ENCODE measurements at regions not wholly inside any gene's neighbourhood (a gene's known extent, or its start where the extent isn't known, plus 50 kb on each side); places are given as distances from the start of the nearest gene placed in this dataset.

DNA sequence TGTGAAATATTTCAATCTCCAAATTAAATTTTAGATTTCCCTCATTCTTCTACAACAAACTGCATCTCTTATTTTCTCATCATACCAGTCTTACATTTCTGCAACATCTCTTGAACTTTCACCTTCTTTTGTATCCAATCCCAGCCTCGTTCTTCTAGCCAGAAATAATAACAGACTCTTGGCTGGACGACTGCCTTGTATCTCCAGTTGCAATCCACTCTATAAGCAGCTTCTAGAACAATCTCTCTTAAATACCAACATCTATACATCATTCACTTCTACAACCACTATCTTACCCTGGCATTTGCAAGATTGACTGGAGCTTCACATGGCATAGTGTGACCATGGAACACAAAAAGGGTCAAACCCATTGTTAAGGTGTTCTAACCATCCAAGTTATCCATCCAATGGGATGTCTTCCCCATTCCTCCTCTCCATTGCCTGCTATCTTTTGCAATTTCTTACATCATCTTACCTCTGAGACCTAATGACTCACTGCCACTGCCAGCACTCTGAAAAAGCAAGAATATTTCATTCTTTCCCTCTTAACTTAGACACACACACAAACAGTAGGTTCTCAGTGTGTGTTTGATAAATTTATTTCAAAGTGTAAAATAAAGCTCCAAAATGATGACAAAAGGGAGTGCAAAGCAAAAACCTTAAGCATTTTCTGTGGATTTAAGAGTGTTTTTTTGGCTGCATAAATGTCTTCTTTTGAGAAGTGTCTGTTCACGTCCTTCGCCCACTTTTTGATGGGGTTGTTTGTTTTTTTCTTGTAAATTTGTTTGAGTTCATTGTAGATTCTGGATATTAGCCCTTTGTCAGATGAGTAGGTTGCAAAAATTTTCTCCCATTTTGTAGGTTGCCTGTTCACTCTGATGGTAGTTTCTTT, 145.6 kb downstream of the METTL4 start:
- TF ChIP-seq, protein P1, sequence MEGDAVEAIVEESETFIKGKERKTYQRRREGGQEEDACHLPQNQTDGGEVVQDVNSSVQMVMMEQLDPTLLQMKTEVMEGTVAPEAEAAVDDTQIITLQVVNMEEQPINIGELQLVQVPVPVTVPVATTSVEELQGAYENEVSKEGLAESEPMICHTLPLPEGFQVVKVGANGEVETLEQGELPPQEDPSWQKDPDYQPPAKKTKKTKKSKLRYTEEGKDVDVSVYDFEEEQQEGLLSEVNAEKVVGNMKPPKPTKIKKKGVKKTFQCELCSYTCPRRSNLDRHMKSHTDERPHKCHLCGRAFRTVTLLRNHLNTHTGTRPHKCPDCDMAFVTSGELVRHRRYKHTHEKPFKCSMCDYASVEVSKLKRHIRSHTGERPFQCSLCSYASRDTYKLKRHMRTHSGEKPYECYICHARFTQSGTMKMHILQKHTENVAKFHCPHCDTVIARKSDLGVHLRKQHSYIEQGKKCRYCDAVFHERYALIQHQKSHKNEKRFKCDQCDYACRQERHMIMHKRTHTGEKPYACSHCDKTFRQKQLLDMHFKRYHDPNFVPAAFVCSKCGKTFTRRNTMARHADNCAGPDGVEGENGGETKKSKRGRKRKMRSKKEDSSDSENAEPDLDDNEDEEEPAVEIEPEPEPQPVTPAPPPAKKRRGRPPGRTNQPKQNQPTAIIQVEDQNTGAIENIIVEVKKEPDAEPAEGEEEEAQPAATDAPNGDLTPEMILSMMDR (IDR thresholded peaks at IDR 0.05; ENCODE audit: low read length): no peak
- TF ChIP-seq EZH2phosphoT487 (IDR thresholded peaks at IDR 0.05; ENCODE audit: low read length) (no peak), EZH2 (optimal IDR thresholded peaks at IDR 0.05; ENCODE audit: low read depth, low read length) (no peak)
